K562 (cell line): ENCODE measurements at regions not wholly inside any gene's neighbourhood (a gene's known extent, or its start where the extent isn't known, plus 50 kb on each side); places are given as distances from the start of the nearest gene placed in this dataset.

Source experiments
- ATAC-seq: fragments of 200-7000 bp; cut with Tn5 transposase; 3 replicates; pipeline ENCODE4 v1.9.1; 2020; ENCODE audit warnings: moderate library complexity
- BruUV-seq: library from RNA; stranded (reverse); fragments of 400-500 nt; replicated peaks from 2 replicates; lab custom pipeline; 2021; lab: Mats Ljungman, UMichigan
- CTCF ChIA-PET: fragments of 300-600 bp; formaldehyde crosslinking; extraction: SDS; loops from one replicate; lab custom pipeline; 2021; ENCODE audit warnings: low intra/inter-chr PET ratio; lab: Yijun Ruan, JAX
- POLR2A ChIA-PET: fragments of 300-600, 350-650 bp; sonication (Branson Sonifier 250); formaldehyde crosslinking; extraction: SDS; loops from one replicate; lab custom pipeline; 2021; ENCODE audit warnings: antibody characterized with exemption, inconsistent platforms; lab: Yijun Ruan, JAX
- DNase-seq, 4 experiments: peaks; one replicate each; pipeline versions ENCODE4 v3.0.0 to v3.0.0-alpha.2; 2011 to 2018; ENCODE audit warnings: low spot score in 3 of 4, mixed read lengths in 3 of 4; ENCODE audit errors: extremely low read depth in 1 of 4
- FAIRE-seq: peaks from 2 replicates; lab custom pipeline; 2011; peaks lifted over from hg19 to GRCh38; lab: Jason Lieb, UNC
- H2AFZ ChIP-seq: 2 replicates; pipeline ENCODE4 v1.6.0; 2011; ENCODE audit warnings: low read depth, low read length, control low read depth, inconsistent platforms
- H3K27ac ChIP-seq: fragments of 200-600 bp; 3 replicates; pipeline ENCODE4 v1.8.0; 2011; ENCODE audit warnings: low read depth, mild to moderate bottlenecking, control low read depth, inconsistent platforms, low read length, moderate library complexity, mixed read lengths; ENCODE audit errors: extremely low read depth
- H3K27me3 ChIP-seq, 2 experiments: fragments of 300-600 bp in 1 of 2; 2 replicates in 1 of 2; 3 replicates in 1 of 2; pipeline versions ENCODE4 v1.6.0 to v1.8.0; 2011; ENCODE audit warnings: inconsistent platforms in 2 of 2, low read length in 2 of 2, mild to moderate bottlenecking in 1 of 2, mixed read lengths in 1 of 2, moderate library complexity in 1 of 2; ENCODE audit not compliant: control insufficient read depth in 2 of 2, insufficient read depth in 2 of 2
- H3K36me3 ChIP-seq: fragments of 300-600 bp; 3 replicates; pipeline ENCODE4 v1.8.0; 2011; ENCODE audit warnings: mild to moderate bottlenecking, low read length, inconsistent platforms; ENCODE audit not compliant: control insufficient read depth, insufficient read depth
- H3K4me1 ChIP-seq, 2 experiments: fragments of 200-600 bp in 1 of 2; replicated peaks in 1 of 2; 2 replicates in 1 of 2; 3 replicates in 1 of 2; pipeline versions ENCODE4 v1.5.1 to v1.8.0; 2011; ENCODE audit warnings: inconsistent platforms in 2 of 2, low read length in 2 of 2, mild to moderate bottlenecking in 1 of 2, mixed read lengths in 1 of 2, moderate library complexity in 1 of 2; ENCODE audit not compliant: control insufficient read depth in 2 of 2, insufficient read depth in 2 of 2
- H3K4me2 ChIP-seq: 2 replicates; pipeline ENCODE4 v1.6.1; 2011; ENCODE audit warnings: low read length, control low read depth, inconsistent platforms, mixed read lengths; ENCODE audit not compliant: insufficient read depth
- H3K4me3 ChIP-seq: fragments of 200-600 bp; sonication (generic), shearing (Covaris generic); 2 replicates; pipeline ENCODE4 v1.5.1; 2016; ENCODE audit warnings: control low read depth, inconsistent platforms
- H3K79me2 ChIP-seq: fragments of 200-600 bp; 3 replicates; pipeline ENCODE4 v1.8.0; 2011; ENCODE audit warnings: low read length, inconsistent platforms; ENCODE audit not compliant: control insufficient read depth, insufficient read depth
- H3K9ac ChIP-seq, 2 experiments: 2 replicates each; pipeline versions ENCODE4 v1.6.0 to v1.6.1; 2011; ENCODE audit warnings: low read depth in 2 of 2, low read length in 2 of 2, control low read depth in 1 of 2, inconsistent platforms in 1 of 2, mild to moderate bottlenecking in 1 of 2, mixed read lengths in 1 of 2; ENCODE audit not compliant: insufficient read depth in 1 of 2
- H3K9me1 ChIP-seq: one replicate; pipeline ENCODE4 v1.6.0; 2011; ENCODE audit warnings: inconsistent platforms, mild to moderate bottlenecking, low read length, moderate library complexity; ENCODE audit not compliant: control insufficient read depth, insufficient read depth
- H3K9me3 ChIP-seq: replicated peaks from 2 replicates; pipeline ENCODE4 v1.5.1; 2011; ENCODE audit warnings: low read depth, low read length, inconsistent platforms; ENCODE audit not compliant: control insufficient read depth, insufficient read depth
- H4K20me1 ChIP-seq: replicated peaks from 2 replicates; pipeline ENCODE4 v1.6.1; 2011; ENCODE audit warnings: low read length, inconsistent platforms, mixed read lengths; ENCODE audit not compliant: control insufficient read depth, insufficient read depth
- E2F3 ChIP-seq: fragments of 250-450 bp; sonication (Bioruptor Pico); IDR thresholded peaks from 2 replicates; pipeline ENCODE4 v1.4.0; 2020; ENCODE audit warnings: mild to moderate bottlenecking
- GATA2 ChIP-seq: sonication (generic); formaldehyde crosslinking; IDR thresholded peaks from 2 replicates; pipeline ENCODE4 v1.4.0; 2020; ENCODE audit warnings: mild to moderate bottlenecking, missing genetic modification reagents
- HDAC1 ChIP-seq, 2 experiments: fragments of 450-650 bp; IDR thresholded peaks; 2 replicates each; pipeline ENCODE4 v1.6.1; 2016 to 2017; ENCODE audit warnings: inconsistent platforms in 1 of 2, mild to moderate bottlenecking in 1 of 2, moderate library complexity in 1 of 2
- HDAC3 ChIP-seq: fragments of 450-650 bp; IDR thresholded peaks from 2 replicates; pipeline ENCODE4 v1.6.1; 2018; ENCODE audit warnings: borderline replicate concordance, mild to moderate bottlenecking, moderate library complexity; ENCODE audit not compliant: partially characterized antibody
- HMG20A ChIP-seq: fragments of 450-650 bp; formaldehyde crosslinking; conservative IDR thresholded peaks from 2 replicates; pipeline ENCODE4 v1.4.0; 2020; ENCODE audit warnings: mild to moderate bottlenecking, mixed read lengths
- MCM2 ChIP-seq: fragments of 450-650 bp; IDR thresholded peaks from 2 replicates; pipeline ENCODE4 v1.6.1; 2017; ENCODE audit warnings: low read depth, mild to moderate bottlenecking
- MEF2D ChIP-seq: conservative IDR thresholded peaks from 2 replicates; pipeline ENCODE4 v1.6.1; 2016; ENCODE audit warnings: low read depth, missing genetic modification characterization, missing compliant biosample characterization
- PTTG1 ChIP-seq: fragments of 450-650 bp; IDR thresholded peaks from 2 replicates; pipeline ENCODE4 v1.6.1; 2016; ENCODE audit warnings: low read depth, mild to moderate bottlenecking, missing genetic modification characterization, missing compliant biosample characterization
- RBM39 ChIP-seq: fragments of 200-400 bp; formaldehyde crosslinking; optimal IDR thresholded peaks from 2 replicates; pipeline ENCODE3; 2018; ENCODE audit warnings: low read depth, low read length
- SMARCA4 ChIP-seq: fragments of 450-650 bp; IDR thresholded peaks from 2 replicates; pipeline ENCODE4 v1.6.1; 2016
- ZNF695 ChIP-seq: fragments of 450-650 bp; formaldehyde crosslinking; IDR thresholded peaks from 2 replicates; pipeline ENCODE4 v1.4.0; 2020; ENCODE audit warnings: mild to moderate bottlenecking, moderate library complexity
- ZSCAN29 ChIP-seq: fragments of 450-650 bp; IDR thresholded peaks from 2 replicates; pipeline ENCODE4 v1.6.1; 2017
- WGBS: fragments of 100-300 bp; shearing (Covaris generic); methylation state at CpG from one replicate; pipeline ENCODE4 v1.1.6; 2016; ENCODE audit warnings: low coverage, mixed read lengths; ENCODE audit not compliant: insufficient coverage; ENCODE audit errors: missing lambda C conversion rate; 5-methylcytosine and 5-hydroxymethylcytosine counted together
- in situ Hi-C: fragments of 300-500 bp; cut with MboI; formaldehyde crosslinking; loops from 4 replicates; pipeline ENCODE4 v1.15.0; 2018; ENCODE audit warnings: inconsistent platforms, mixed read lengths
- intact Hi-C: fragments of 100-400 bp; cut with micrococcal nuclease; formaldehyde crosslinking; loops from 2 replicates; pipeline ENCODE4 v1.14.2; 2022
- TF ChIP-seq, protein P1 (sequence below): fragments of 250-450 bp; sonication (Bioruptor Pico); IDR thresholded peaks from 2 replicates; pipeline ENCODE4 v1.8.0; 2022; ENCODE audit warnings: moderate library complexity, mild to moderate bottlenecking, inconsistent platforms
- TF ChIP-seq, protein P2 (sequence below): fragments of 250-450 bp; sonication (Bioruptor Pico); IDR thresholded peaks from 2 replicates; pipeline ENCODE4 v1.8.0; 2021; ENCODE audit warnings: moderate library complexity, mild to moderate bottlenecking, inconsistent platforms
- TF ChIP-seq, protein P3 (sequence below): sonication (generic); formaldehyde crosslinking; IDR thresholded peaks from 2 replicates; pipeline ENCODE4 v1.8.1; 2023; ENCODE audit warnings: mild to moderate bottlenecking, missing genetic modification reagents
- TF ChIP-seq, protein P4 (sequence below): conservative IDR thresholded peaks from 2 replicates; pipeline ENCODE4 v1.6.1; 2011; ENCODE audit warnings: low read depth, mild to moderate bottlenecking, low read length; ENCODE audit not compliant: control insufficient read depth
- TF ChIP-seq, protein P5 (sequence below): fragments of 250-450 bp; sonication (Bioruptor Pico); IDR thresholded peaks from 2 replicates; pipeline ENCODE4 v1.9.0; 2021; ENCODE audit warnings: mild to moderate bottlenecking

DNA sequence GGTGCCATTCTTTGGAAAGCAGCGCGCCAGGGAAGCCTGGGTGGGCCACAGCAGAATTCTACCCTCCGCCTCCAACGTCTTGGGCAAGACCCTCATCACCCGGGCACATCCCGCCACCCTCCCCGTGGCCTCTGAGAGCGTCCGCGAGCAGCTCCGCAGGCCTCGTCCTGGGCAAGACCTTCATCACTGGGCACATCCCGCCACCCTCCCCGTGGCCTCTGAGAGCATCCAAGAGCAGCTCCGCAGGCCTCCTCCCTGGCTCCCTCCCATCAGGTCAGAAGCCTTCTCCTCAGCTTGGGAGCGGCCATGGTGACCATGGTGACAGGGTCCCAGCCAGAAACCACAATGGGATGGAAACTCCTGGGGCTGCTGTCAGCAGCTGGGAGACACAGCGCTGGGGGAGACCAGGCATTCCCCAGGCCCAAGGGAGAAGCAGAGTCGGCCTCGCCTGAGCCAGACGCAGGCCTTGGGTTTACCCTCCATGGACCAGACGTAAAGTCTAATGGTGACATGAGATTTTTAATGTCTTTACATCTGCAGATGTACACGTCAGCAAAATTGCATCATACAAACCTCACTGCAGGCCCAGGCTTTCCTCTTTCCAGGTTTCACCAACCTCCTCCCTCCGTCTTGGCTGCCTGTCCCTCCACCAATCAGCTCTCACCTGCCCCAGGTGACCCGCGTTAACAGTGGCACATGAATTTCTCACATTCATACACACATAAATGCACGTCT is 55.1 kb upstream of the PPP2R2D start (continued):
- TF ChIP-seq MEF2D (no peak), MCM2 (no peak)

DNA sequence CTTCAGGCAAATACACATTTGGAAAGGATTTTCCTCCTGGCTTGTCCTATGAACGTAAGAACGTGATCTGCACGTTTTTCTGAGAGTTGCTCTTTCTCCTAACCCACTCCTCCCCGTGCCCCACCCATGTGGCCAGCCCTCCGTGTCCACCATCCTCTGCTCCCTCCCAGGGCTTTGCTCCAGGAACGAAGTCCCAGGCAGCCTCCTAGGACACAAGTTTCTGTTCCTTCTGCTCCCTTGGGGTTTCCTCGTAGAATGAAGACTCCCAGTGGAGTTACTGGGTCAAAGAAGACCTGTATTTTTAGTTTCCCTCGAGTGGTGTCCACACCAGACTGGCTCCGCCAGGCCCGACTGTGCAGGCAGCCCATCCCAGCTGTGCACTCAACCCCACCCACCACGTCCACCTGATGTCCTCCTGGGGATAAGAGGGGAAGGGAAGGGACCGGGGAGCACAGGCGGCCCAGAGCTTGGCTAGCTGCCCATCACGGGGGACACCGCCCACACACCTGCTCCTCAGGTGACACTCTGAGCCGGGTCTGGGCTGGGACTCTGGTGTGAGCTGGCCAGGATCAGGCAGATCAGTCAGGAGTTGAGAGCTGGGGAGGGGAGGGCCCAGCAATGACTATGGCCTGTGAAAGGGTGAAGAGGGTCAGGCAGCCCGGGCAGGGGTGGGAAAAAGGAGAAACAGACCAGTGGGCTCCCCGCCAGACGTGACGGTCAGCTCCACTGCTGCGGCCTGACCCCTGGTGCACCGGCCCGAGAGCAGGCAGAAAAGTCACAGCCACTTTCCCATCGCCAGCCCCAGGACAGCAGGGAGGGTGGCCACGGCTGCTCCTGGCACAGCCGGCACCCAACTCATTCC is 54.3 kb upstream of the PPP2R2D start:
- FAIRE-seq (no peak), DNase-seq (no peak), ATAC-seq (no peak)
- H3K9me1 ChIP-seq = no peaks in the 10 kb centered on the region
- no peak overlapping the region for H3K27ac ChIP-seq
- in situ Hi-C loops = no loop called here
- no peak overlapping the region for H3K9ac ChIP-seq
- no peaks in the 10 kb centered on the region for H3K36me3 ChIP-seq
- H4K20me1 ChIP-seq = no peaks in the 10 kb centered on the region
- peaks cover 0 to 16% of the 10 kb centered on the region in 2 experiments; a peak in 2 of 5 replicates for H3K4me1 ChIP-seq
- ChIA-PET CTCF (no interaction called here), POLR2A (no interaction called here)
- no peaks in the 10 kb centered on the region for H3K79me2 ChIP-seq
- 10% methylated on average over 15 of the region's 26 CpGs for WGBS
- no peak overlapping the region for H2AFZ ChIP-seq
- intact Hi-C loops = no loop called here
- H3K4me3 ChIP-seq = no peak overlapping the region
- no peak overlapping the region for H3K4me2 ChIP-seq
- H3K27me3 ChIP-seq = peaks cover 9 to 76% of the 10 kb centered on the region in 2 experiments
- no peaks in the 10 kb centered on the region for H3K9me3 ChIP-seq
- no TSS peak for BruUV-seq
- TF ChIP-seq GATA2 (CRISPR knock-in tag) = no peak
- TF ChIP-seq PTTG1 (tag) = no peak
- TF ChIP-seq, protein P1, sequence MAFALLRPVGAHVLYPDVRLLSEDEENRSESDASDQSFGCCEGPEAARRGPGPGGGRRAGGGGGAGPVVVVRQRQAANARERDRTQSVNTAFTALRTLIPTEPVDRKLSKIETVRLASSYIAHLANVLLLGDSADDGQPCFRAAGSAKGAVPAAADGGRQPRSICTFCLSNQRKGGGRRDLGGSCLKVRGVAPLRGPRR (CRISPR knock-in tag) = no peak
- no peak for TF ChIP-seq ZNF695 (CRISPR knock-in tag)
- no peak for TF ChIP-seq SMARCA4
- no peak for TF ChIP-seq E2F3 (CRISPR knock-in tag)
- no peak for TF ChIP-seq HDAC1 (IDR thresholded peaks at IDR 0.05)
- no peak for TF ChIP-seq RBM39
- no peak for TF ChIP-seq ZSCAN29
- TF ChIP-seq, protein P2, sequence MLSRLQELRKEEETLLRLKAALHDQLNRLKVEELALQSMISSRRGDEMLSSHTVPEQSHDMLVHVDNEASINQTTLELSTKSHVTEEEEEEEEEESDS (CRISPR knock-in tag) = no peak
- TF ChIP-seq, protein P3, sequence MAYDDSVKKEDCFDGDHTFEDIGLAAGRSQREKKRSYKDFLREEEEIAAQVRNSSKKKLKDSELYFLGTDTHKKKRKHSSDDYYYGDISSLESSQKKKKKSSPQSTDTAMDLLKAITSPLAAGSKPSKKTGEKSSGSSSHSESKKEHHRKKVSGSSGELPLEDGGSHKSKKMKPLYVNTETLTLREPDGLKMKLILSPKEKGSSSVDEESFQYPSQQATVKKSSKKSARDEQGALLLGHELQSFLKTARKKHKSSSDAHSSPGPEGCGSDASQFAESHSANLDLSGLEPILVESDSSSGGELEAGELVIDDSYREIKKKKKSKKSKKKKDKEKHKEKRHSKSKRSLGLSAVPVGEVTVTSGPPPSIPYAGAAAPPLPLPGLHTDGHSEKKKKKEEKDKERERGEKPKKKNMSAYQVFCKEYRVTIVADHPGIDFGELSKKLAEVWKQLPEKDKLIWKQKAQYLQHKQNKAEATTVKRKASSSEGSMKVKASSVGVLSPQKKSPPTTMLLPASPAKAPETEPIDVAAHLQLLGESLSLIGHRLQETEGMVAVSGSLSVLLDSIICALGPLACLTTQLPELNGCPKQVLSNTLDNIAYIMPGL = no peak
- TF ChIP-seq, protein P4, sequence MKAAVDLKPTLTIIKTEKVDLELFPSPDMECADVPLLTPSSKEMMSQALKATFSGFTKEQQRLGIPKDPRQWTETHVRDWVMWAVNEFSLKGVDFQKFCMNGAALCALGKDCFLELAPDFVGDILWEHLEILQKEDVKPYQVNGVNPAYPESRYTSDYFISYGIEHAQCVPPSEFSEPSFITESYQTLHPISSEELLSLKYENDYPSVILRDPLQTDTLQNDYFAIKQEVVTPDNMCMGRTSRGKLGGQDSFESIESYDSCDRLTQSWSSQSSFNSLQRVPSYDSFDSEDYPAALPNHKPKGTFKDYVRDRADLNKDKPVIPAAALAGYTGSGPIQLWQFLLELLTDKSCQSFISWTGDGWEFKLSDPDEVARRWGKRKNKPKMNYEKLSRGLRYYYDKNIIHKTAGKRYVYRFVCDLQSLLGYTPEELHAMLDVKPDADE = no peak
- TF ChIP-seq, protein P5, sequence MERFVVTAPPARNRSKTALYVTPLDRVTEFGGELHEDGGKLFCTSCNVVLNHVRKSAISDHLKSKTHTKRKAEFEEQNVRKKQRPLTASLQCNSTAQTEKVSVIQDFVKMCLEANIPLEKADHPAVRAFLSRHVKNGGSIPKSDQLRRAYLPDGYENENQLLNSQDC (CRISPR knock-in tag) = no peak
- TF ChIP-seq HDAC3 = no peak
- no peak for TF ChIP-seq HMG20A (CRISPR knock-in tag)
